ENCODE measurements at regions not wholly inside any gene's neighbourhood (a gene's known extent, or its start where the extent isn't known, plus 50 kb on each side); places are given as distances from the start of the nearest gene placed in this dataset.
"Not testable (repeated sequence)": the region's sequence is repeated elsewhere in the genome, so short reads cannot be mapped to it uniquely, and the experiment has no call there.

- H3K9me3 ChIP-seq (ENCODE audit: low read length) = no peaks in the 10 kb centered on the region
- Mint-ChIP-seq H3K27ac (no peak overlapping the region), H3K4me1 (no peaks in the 10 kb centered on the region), H3K36me3 (no peaks in the 10 kb centered on the region), H3K27me3 (peaks cover 0 to 1% of the 10 kb centered on the region in 2 donors), H3K9me3 (peaks cover 0 to 9% (median 4%) of the 10 kb centered on the region in 5 donors), H3K4me3 (peak overlapping the region in 1 of 7 donors; percentile 13)
- DNase-seq = no peak
- H3K27ac ChIP-seq (ENCODE audit: low read depth, low read length) = no peak overlapping the region
- CTCF ChIA-PET = no interaction called here
- H3K4me1 ChIP-seq (ENCODE audit: insufficient read depth, low read length) = no peaks in the 10 kb centered on the region
- H3K4me3 ChIP-seq (ENCODE audit: low read length) = no peak overlapping the region
- H3K36me3 ChIP-seq (ENCODE audit: insufficient read depth, low read length) = no peaks in the 10 kb centered on the region
- H3K27me3 ChIP-seq (ENCODE audit: insufficient read depth, low read length, poor library complexity, severe bottlenecking) = no peaks in the 10 kb centered on the region
- POLR2A ChIA-PET = no interaction called here
These were observed 278.3 kb downstream of the MYCN start for GRCh38 chr2:16218625-16219024.

GRCh38 chr2:16218161-16218560 is 277.8 kb downstream of the MYCN start:
- Mint-ChIP-seq H3K27ac (no peak overlapping the region), H3K4me3 (no peak overlapping the region), H3K27me3 (peaks cover 0 to 1% of the 10 kb centered on the region in 2 donors), H3K9me3 (peaks cover 0 to 7% (median 4%) of the 10 kb centered on the region in 5 donors), H3K36me3 (no peaks in the 10 kb centered on the region), H3K4me1 (no peaks in the 10 kb centered on the region)
- CTCF ChIA-PET = no interaction called here
- DNase-seq = no peak
- H3K27ac ChIP-seq (ENCODE audit: low read depth, low read length) = no peak overlapping the region
- H3K4me1 ChIP-seq (ENCODE audit: insufficient read depth, low read length) = no peaks in the 10 kb centered on the region
- H3K36me3 ChIP-seq (ENCODE audit: insufficient read depth, low read length) = no peaks in the 10 kb centered on the region
- H3K27me3 ChIP-seq (ENCODE audit: insufficient read depth, low read length, poor library complexity, severe bottlenecking) = no peaks in the 10 kb centered on the region
- H3K9me3 ChIP-seq (ENCODE audit: low read length) = no peaks in the 10 kb centered on the region
- no peak overlapping the region for H3K4me3 ChIP-seq (ENCODE audit: low read length)
- POLR2A ChIA-PET = no interaction called here

GRCh38 chr2:16217741-16218140 is 277.4 kb downstream of the MYCN start:
- H3K9me3 ChIP-seq (ENCODE audit: low read length); POLR2A ChIA-PET; CTCF ChIA-PET; H3K4me3 Mint-ChIP-seq; H3K4me1 ChIP-seq (ENCODE audit: insufficient read depth, low read length); H3K27ac ChIP-seq (ENCODE audit: low read depth, low read length); H3K9me3 Mint-ChIP-seq; H3K36me3 Mint-ChIP-seq; DNase-seq; H3K4me3 ChIP-seq (ENCODE audit: low read length); H3K27me3 Mint-ChIP-seq; H3K27ac Mint-ChIP-seq; H3K4me1 Mint-ChIP-seq; H3K27me3 ChIP-seq (ENCODE audit: insufficient read depth, low read length, poor library complexity, severe bottlenecking); H3K36me3 ChIP-seq (ENCODE audit: insufficient read depth, low read length): not testable (repeated sequence)

GRCh38 chr2:16217291-16217690 is 276.9 kb downstream of the MYCN start:
- H3K4me3 Mint-ChIP-seq = no peak overlapping the region
- Histone ChIP-seq H3K27me3 (ENCODE audit: insufficient read depth, low read length, poor library complexity, severe bottlenecking) (no peaks in the 10 kb centered on the region), H3K27ac (ENCODE audit: low read depth, low read length) (no peak overlapping the region), H3K9me3 (ENCODE audit: low read length) (no peaks in the 10 kb centered on the region), H3K4me1 (ENCODE audit: insufficient read depth, low read length) (no peaks in the 10 kb centered on the region), H3K36me3 (ENCODE audit: insufficient read depth, low read length) (no peaks in the 10 kb centered on the region), H3K4me3 (ENCODE audit: low read length) (no peak overlapping the region)
- H3K27ac Mint-ChIP-seq = no peak overlapping the region
- peaks cover 0 to 1% of the 10 kb centered on the region in 2 donors for H3K27me3 Mint-ChIP-seq
- CTCF ChIA-PET = no interaction called here
- POLR2A ChIA-PET = no interaction called here
- no peaks in the 10 kb centered on the region for H3K36me3 Mint-ChIP-seq
- peaks cover 0 to 7% (median 4%) of the 10 kb centered on the region in 5 donors for H3K9me3 Mint-ChIP-seq
- no peaks in the 10 kb centered on the region for H3K4me1 Mint-ChIP-seq
- no peak for DNase-seq

GRCh38 chr2:16216558-16216945 is 276.2 kb downstream of the MYCN start:
- Histone ChIP-seq H3K4me3 (ENCODE audit: low read length) (no peak overlapping the region), H3K4me1 (ENCODE audit: insufficient read depth, low read length) (no peaks in the 10 kb centered on the region), H3K36me3 (ENCODE audit: insufficient read depth, low read length) (no peaks in the 10 kb centered on the region), H3K27ac (ENCODE audit: low read depth, low read length) (no peak overlapping the region), H3K27me3 (ENCODE audit: insufficient read depth, low read length, poor library complexity, severe bottlenecking) (no peaks in the 10 kb centered on the region), H3K9me3 (ENCODE audit: low read length) (no peaks in the 10 kb centered on the region)
- Mint-ChIP-seq H3K4me3 (no peak overlapping the region), H3K9me3 (peaks cover 0 to 4% (median 2%) of the 10 kb centered on the region in 5 donors), H3K4me1 (no peaks in the 10 kb centered on the region), H3K27me3 (peaks cover 0 to 1% of the 10 kb centered on the region in 2 donors), H3K27ac (no peak overlapping the region), H3K36me3 (no peaks in the 10 kb centered on the region)
- ChIA-PET POLR2A (no interaction called here), CTCF (no interaction called here)
- DNase-seq = no peak

GRCh38 chr2:16215902-16216557 is 275.7 kb downstream of the MYCN start:
- Mint-ChIP-seq H3K36me3 (no peaks in the 10 kb centered on the region), H3K9me3 (peaks cover 0 to 4% (median 0%) of the 10 kb centered on the region in 5 donors), H3K27ac (no peak overlapping the region), H3K27me3 (peaks cover 0 to 1% of the 10 kb centered on the region in 2 donors), H3K4me3 (no peak overlapping the region), H3K4me1 (no peaks in the 10 kb centered on the region)
- no peaks in the 10 kb centered on the region for H3K27me3 ChIP-seq (ENCODE audit: insufficient read depth, low read length, poor library complexity, severe bottlenecking)
- no peak overlapping the region for H3K27ac ChIP-seq (ENCODE audit: low read depth, low read length)
- H3K9me3 ChIP-seq (ENCODE audit: low read length) = no peaks in the 10 kb centered on the region
- no peaks in the 10 kb centered on the region for H3K36me3 ChIP-seq (ENCODE audit: insufficient read depth, low read length)
- no peak for DNase-seq
- H3K4me1 ChIP-seq (ENCODE audit: insufficient read depth, low read length) = no peaks in the 10 kb centered on the region
- ChIA-PET POLR2A (no interaction called here), CTCF (no interaction called here)
- H3K4me3 ChIP-seq (ENCODE audit: low read length) = no peak overlapping the region

- H3K9me3 ChIP-seq (ENCODE audit: low read length) = no peaks in the 10 kb centered on the region
- H3K27ac ChIP-seq (ENCODE audit: low read depth, low read length) = no peak overlapping the region
- no peaks in the 10 kb centered on the region for H3K4me1 Mint-ChIP-seq
- H3K27me3 ChIP-seq (ENCODE audit: insufficient read depth, low read length, poor library complexity, severe bottlenecking) = no peaks in the 10 kb centered on the region
- H3K27me3 Mint-ChIP-seq = peaks cover 0 to 1% of the 10 kb centered on the region in 2 donors
- POLR2A ChIA-PET = no interaction called here
- no peaks in the 10 kb centered on the region for H3K36me3 ChIP-seq (ENCODE audit: insufficient read depth, low read length)
- no peak for DNase-seq
- H3K36me3 Mint-ChIP-seq = no peaks in the 10 kb centered on the region
- no peak overlapping the region for H3K4me3 ChIP-seq (ENCODE audit: low read length)
- H3K4me1 ChIP-seq (ENCODE audit: insufficient read depth, low read length) = no peaks in the 10 kb centered on the region
- no peak overlapping the region for H3K4me3 Mint-ChIP-seq
- peaks cover 0 to 4% (median 0%) of the 10 kb centered on the region in 5 donors for H3K9me3 Mint-ChIP-seq
- no peak overlapping the region for H3K27ac Mint-ChIP-seq
- CTCF ChIA-PET = no interaction called here
These were observed 274.5 kb downstream of the MYCN start for GRCh38 chr2:16214861-16215260.

- no peaks in the 10 kb centered on the region for H3K4me1 ChIP-seq (ENCODE audit: insufficient read depth, low read length)
- CTCF ChIA-PET = no interaction called here
- Mint-ChIP-seq H3K27ac (no peak overlapping the region), H3K36me3 (no peaks in the 10 kb centered on the region), H3K9me3 (peaks cover 0 to 2% (median 0%) of the 10 kb centered on the region in 5 donors), H3K4me3 (no peak overlapping the region), H3K4me1 (no peaks in the 10 kb centered on the region), H3K27me3 (peaks cover 0 to 1% of the 10 kb centered on the region in 2 donors)
- H3K27me3 ChIP-seq (ENCODE audit: insufficient read depth, low read length, poor library complexity, severe bottlenecking) = no peaks in the 10 kb centered on the region
- H3K36me3 ChIP-seq (ENCODE audit: insufficient read depth, low read length) = no peaks in the 10 kb centered on the region
- no peaks in the 10 kb centered on the region for H3K9me3 ChIP-seq (ENCODE audit: low read length)
- H3K27ac ChIP-seq (ENCODE audit: low read depth, low read length) = no peak overlapping the region
- POLR2A ChIA-PET = no interaction called here
- no peak for DNase-seq
- H3K4me3 ChIP-seq (ENCODE audit: low read length) = no peak overlapping the region
These were observed 274.0 kb downstream of the MYCN start for GRCh38 chr2:16214391-16214790.

GRCh38 chr2:16212321-16212720 is 272.0 kb downstream of the MYCN start:
- Mint-ChIP-seq H3K9me3 (peaks cover 0 to 2% (median 0%) of the 10 kb centered on the region in 5 donors), H3K4me3 (no peak overlapping the region), H3K27me3 (peaks cover 0 to 1% of the 10 kb centered on the region in 2 donors), H3K4me1 (no peaks in the 10 kb centered on the region), H3K36me3 (no peaks in the 10 kb centered on the region), H3K27ac (no peak overlapping the region)
- Histone ChIP-seq H3K4me1 (ENCODE audit: insufficient read depth, low read length) (no peaks in the 10 kb centered on the region), H3K27ac (ENCODE audit: low read depth, low read length) (no peak overlapping the region), H3K9me3 (ENCODE audit: low read length) (no peaks in the 10 kb centered on the region), H3K36me3 (ENCODE audit: insufficient read depth, low read length) (no peaks in the 10 kb centered on the region), H3K27me3 (ENCODE audit: insufficient read depth, low read length, poor library complexity, severe bottlenecking) (no peaks in the 10 kb centered on the region), H3K4me3 (ENCODE audit: low read length) (no peak overlapping the region)
- ChIA-PET POLR2A (no interaction called here), CTCF (no interaction called here)
- no peak for DNase-seq
